ENCODE measurements at regions not wholly inside any gene's neighbourhood (a gene's known extent, or its start where the extent isn't known, plus 50 kb on each side); places are given as distances from the start of the nearest gene placed in this dataset.

GRCh38 chr2:107336526-107336925 is 450.6 kb upstream of the ST6GAL2 start:
- TF ChIP-seq, protein P1, sequence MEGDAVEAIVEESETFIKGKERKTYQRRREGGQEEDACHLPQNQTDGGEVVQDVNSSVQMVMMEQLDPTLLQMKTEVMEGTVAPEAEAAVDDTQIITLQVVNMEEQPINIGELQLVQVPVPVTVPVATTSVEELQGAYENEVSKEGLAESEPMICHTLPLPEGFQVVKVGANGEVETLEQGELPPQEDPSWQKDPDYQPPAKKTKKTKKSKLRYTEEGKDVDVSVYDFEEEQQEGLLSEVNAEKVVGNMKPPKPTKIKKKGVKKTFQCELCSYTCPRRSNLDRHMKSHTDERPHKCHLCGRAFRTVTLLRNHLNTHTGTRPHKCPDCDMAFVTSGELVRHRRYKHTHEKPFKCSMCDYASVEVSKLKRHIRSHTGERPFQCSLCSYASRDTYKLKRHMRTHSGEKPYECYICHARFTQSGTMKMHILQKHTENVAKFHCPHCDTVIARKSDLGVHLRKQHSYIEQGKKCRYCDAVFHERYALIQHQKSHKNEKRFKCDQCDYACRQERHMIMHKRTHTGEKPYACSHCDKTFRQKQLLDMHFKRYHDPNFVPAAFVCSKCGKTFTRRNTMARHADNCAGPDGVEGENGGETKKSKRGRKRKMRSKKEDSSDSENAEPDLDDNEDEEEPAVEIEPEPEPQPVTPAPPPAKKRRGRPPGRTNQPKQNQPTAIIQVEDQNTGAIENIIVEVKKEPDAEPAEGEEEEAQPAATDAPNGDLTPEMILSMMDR (IDR thresholded peaks at IDR 0.05; ENCODE audit: poor library complexity), result no peak
- TF ChIP-seq EZH2 (IDR thresholded peaks at IDR 0.05; ENCODE audit: borderline replicate concordance), result no peak
- no peak for TF ChIP-seq EZH2phosphoT487 (IDR thresholded peaks at IDR 0.05; ENCODE audit: low read depth, severe bottlenecking, unreplicated experiment)

All from hepatocyte (in vitro differentiated cells).